B cell (primary cell): ENCODE measurements at regions not wholly inside any gene's neighbourhood (a gene's known extent, or its start where the extent isn't known, plus 50 kb on each side); places are given as distances from the start of the nearest gene placed in this dataset.

Experiments
- EZH2 ChIP-seq: IDR thresholded peaks from 2 replicates; pipeline ENCODE4 v1.6.1; 2012; ENCODE audit warnings: borderline replicate concordance, low read depth, mild to moderate bottlenecking, moderate library complexity, low read length; ENCODE audit not compliant: insufficient read depth, poor library complexity, severe bottlenecking
- TF ChIP-seq, protein P1 (sequence below): fragments of 200-600 bp; IDR thresholded peaks from one replicate; pipeline ENCODE4 v1.8.0; 2022; ENCODE audit warnings: antibody characterized with exemption, mild to moderate bottlenecking

DNA sequence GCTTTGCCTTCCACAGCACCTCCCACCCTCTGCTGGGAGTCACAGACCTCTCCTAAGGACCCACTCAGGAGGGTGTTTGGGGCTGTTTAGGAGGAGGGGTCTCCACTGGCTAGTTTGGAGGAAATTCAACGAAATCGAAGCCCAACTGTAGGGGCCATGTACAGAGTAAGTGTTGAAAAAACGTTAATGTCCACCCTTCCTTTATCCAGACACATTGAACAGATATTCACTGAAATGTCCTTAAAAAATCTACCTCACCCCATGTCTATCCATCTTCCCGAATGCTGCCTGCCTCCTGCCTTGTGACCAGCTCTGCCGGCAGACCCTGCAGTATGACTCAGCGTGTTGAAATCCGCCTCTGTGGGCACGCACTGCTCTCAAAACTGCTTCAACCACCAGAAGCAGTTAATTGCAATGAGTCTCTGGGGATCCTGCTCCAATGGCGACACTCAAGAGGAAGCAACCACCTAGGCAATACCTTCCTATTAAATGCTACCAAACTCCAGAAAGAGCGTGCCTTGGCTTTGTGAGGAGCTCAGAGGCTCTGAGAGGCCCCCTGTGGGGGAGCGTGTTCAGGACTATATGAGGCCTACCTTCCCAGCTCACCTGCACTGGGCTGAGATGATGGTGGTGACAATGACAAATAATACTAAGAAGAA lies 61.4 kb upstream of the RTN4 start:
- TF ChIP-seq, protein P1, sequence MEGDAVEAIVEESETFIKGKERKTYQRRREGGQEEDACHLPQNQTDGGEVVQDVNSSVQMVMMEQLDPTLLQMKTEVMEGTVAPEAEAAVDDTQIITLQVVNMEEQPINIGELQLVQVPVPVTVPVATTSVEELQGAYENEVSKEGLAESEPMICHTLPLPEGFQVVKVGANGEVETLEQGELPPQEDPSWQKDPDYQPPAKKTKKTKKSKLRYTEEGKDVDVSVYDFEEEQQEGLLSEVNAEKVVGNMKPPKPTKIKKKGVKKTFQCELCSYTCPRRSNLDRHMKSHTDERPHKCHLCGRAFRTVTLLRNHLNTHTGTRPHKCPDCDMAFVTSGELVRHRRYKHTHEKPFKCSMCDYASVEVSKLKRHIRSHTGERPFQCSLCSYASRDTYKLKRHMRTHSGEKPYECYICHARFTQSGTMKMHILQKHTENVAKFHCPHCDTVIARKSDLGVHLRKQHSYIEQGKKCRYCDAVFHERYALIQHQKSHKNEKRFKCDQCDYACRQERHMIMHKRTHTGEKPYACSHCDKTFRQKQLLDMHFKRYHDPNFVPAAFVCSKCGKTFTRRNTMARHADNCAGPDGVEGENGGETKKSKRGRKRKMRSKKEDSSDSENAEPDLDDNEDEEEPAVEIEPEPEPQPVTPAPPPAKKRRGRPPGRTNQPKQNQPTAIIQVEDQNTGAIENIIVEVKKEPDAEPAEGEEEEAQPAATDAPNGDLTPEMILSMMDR = no peak
- no peak for TF ChIP-seq EZH2
